ENCODE measurements at regions not wholly inside any gene's neighbourhood (a gene's known extent, or its start where the extent isn't known, plus 50 kb on each side); places are given as distances from the start of the nearest gene placed in this dataset.

DNA sequence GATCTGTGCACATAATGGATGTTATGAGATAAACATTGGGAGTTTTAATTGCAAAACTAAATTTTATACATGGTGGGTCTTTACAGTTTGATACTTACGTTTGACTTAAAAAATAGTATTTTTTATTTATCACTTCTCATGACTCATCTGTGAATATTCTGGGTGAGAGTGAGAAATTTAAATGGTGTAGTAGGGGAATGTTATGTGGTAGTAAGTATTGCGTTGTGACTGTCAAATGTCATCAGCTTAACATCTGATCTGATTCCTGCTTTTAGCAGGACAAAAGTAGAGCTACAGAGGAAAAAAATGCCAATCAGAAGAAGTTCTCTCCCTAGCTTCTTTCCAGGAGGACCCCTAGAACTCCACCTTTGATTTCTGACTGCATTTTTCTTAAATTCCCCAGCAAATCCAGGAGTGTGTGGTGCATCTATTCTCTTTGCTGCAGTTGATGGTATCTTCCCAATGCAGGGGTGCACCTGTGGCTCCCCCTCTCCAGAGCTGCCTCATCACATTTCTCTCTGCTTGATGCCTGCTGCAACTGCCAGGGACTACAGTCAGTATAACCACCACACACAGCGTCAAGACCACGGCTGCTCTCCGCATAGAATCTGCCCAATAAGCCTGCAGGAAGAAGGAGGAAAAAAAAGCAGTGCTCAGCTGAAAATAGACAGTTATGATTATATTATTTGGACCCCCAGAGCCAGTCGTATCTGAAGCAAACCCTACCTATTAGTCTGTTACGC, 151.3 kb upstream of the THUMPD2 start:
- Histone ChIP-seq H3K79me2 (ENCODE audit: control insufficient read depth in 1 of 2, insufficient read depth in 2 of 2, low read length in 2 of 2) (no peaks in the 10 kb centered on the region), H3K9me3 (ENCODE audit: insufficient read depth in 2 of 2, low read depth in 1 of 2, low read length in 1 of 2) (no peaks in the 10 kb centered on the region), H4K91ac (replicated peaks; ENCODE audit: insufficient read length, low read length) (no peak overlapping the region), H3K4me3 (ENCODE audit: extremely low read depth in 1 of 4, insufficient read depth in 2 of 4, low read depth in 3 of 4, low read length in 4 of 4) (no peak overlapping the region), H3K18ac (ENCODE audit: extremely low read depth, low read length) (no peak overlapping the region), H3K79me1 (ENCODE audit: low read depth, low read length) (no peaks in the 10 kb centered on the region), H2BK15ac (ENCODE audit: low read length) (no peak overlapping the region), H2BK12ac (ENCODE audit: low read depth, low read length) (no peak overlapping the region), H3K4me1 (replicated peaks in 1 of 4; ENCODE audit: control insufficient read depth in 3 of 4, insufficient read depth in 4 of 4, low read length in 3 of 4) (no peaks in the 10 kb centered on the region), H3K27ac (ENCODE audit: low read depth, low read length) (no peak overlapping the region), H3K9ac (replicated peaks in 1 of 4; ENCODE audit: extremely low read depth in 1 of 4, low read depth in 3 of 4, low read length in 3 of 4) (no peak overlapping the region), H3K56ac (replicated peaks; ENCODE audit: insufficient read length, low read depth, low read length) (no peak overlapping the region), H3K36me3 (ENCODE audit: control insufficient read depth in 2 of 4, insufficient read depth in 4 of 4, low read length in 3 of 4) (no peaks in the 10 kb centered on the region), H3K4me2 (ENCODE audit: insufficient read depth in 1 of 2, low read depth in 2 of 2, low read length in 2 of 2) (no peak overlapping the region), H2BK120ac (replicated peaks; ENCODE audit: low read depth, low read length) (no peak overlapping the region), H4K5ac (ENCODE audit: insufficient read length, low read depth, low read length) (no peak overlapping the region), H3K14ac (ENCODE audit: insufficient read length) (no peak overlapping the region), H3K4ac (replicated peaks; ENCODE audit: insufficient read length, low read depth, low read length) (no peak overlapping the region), H4K20me1 (replicated peaks in 1 of 2; ENCODE audit: control insufficient read depth in 1 of 2, insufficient read depth in 2 of 2, low read length in 2 of 2) (no peaks in the 10 kb centered on the region), H2BK20ac (ENCODE audit: low read length) (no peak overlapping the region), H2AK5ac (ENCODE audit: low read depth, low read length) (no peak overlapping the region), H2AFZ (ENCODE audit: low read length) (no peak overlapping the region), H2BK5ac (ENCODE audit: low read depth, low read length) (no peak overlapping the region), H4K8ac (ENCODE audit: extremely low read depth, insufficient read depth, low read length) (no peak overlapping the region), H3K27me3 (replicated peaks in 1 of 4; ENCODE audit: control insufficient read depth in 3 of 4, extremely low read depth in 1 of 4, insufficient read depth in 3 of 4, low read length in 3 of 4) (no peaks in the 10 kb centered on the region), H3K23ac (ENCODE audit: insufficient read length) (no peak overlapping the region), H3K23me2 (ENCODE audit: low read depth, low read length) (no peaks in the 10 kb centered on the region)
- ChIA-PET CTCF (ENCODE audit: partially characterized antibody) (interaction anchor here (0.9 to 1.3 kb wide), 2 partner anchors 32 to 1480 kb away, joined by 3 to 4 read pairs; no protein-coding TSS in a partner anchor), POLR2A (ENCODE audit: partially characterized antibody) (no interaction called here)
- DNase-seq (ENCODE audit: low read depth in 1 of 2, low spot score in 2 of 2): no peak
- WGBS, 2 experiments (ENCODE audit: extremely low coverage in 1 of 2, insufficient coverage in 1 of 2, insufficient read length in 1 of 2, insufficient replicate concordance in 2 of 2, low coverage in 1 of 2, low lambda C conversion rate in 2 of 2, missing lambda C conversion rate in 1 of 2): 82 to 100% methylated on average over 1 to 7 of the region's 7 CpGs
- FAIRE-seq: no peak
- no peak for TF ChIP-seq RBBP5 (IDR thresholded peaks at IDR 0.05; ENCODE audit: borderline replicate concordance, low read depth, low read length)
- TF ChIP-seq SUZ12 (IDR thresholded peaks at IDR 0.05; ENCODE audit: low read length): no peak
- TF ChIP-seq, protein P1, sequence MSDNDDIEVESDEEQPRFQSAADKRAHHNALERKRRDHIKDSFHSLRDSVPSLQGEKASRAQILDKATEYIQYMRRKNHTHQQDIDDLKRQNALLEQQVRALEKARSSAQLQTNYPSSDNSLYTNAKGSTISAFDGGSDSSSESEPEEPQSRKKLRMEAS (IDR thresholded peaks at IDR 0.05): no peak
- no peak for TF ChIP-seq ASH2L (IDR thresholded peaks at IDR 0.05; ENCODE audit: low read length)
- TF ChIP-seq FOSL1 (IDR thresholded peaks at IDR 0.05; ENCODE audit: insufficient read depth, low read depth, low read length): no peak
- TF ChIP-seq RFX5 (IDR thresholded peaks at IDR 0.05; ENCODE audit: borderline replicate concordance, low read depth, low read length): no peak
- TF ChIP-seq POLR2A (IDR thresholded peaks at IDR 0.05; ENCODE audit: control extremely low read depth in 1 of 2, low read depth in 2 of 2, low read length in 2 of 2): no peak
- TF ChIP-seq, protein P2, sequence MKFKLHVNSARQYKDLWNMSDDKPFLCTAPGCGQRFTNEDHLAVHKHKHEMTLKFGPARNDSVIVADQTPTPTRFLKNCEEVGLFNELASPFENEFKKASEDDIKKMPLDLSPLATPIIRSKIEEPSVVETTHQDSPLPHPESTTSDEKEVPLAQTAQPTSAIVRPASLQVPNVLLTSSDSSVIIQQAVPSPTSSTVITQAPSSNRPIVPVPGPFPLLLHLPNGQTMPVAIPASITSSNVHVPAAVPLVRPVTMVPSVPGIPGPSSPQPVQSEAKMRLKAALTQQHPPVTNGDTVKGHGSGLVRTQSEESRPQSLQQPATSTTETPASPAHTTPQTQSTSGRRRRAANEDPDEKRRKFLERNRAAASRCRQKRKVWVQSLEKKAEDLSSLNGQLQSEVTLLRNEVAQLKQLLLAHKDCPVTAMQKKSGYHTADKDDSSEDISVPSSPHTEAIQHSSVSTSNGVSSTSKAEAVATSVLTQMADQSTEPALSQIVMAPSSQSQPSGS (IDR thresholded peaks at IDR 0.05; ENCODE audit: low read length): no peak
- TF ChIP-seq, protein P3, sequence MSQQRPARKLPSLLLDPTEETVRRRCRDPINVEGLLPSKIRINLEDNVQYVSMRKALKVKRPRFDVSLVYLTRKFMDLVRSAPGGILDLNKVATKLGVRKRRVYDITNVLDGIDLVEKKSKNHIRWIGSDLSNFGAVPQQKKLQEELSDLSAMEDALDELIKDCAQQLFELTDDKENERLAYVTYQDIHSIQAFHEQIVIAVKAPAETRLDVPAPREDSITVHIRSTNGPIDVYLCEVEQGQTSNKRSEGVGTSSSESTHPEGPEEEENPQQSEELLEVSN (IDR thresholded peaks at IDR 0.05): no peak
- TF ChIP-seq JUN (IDR thresholded peaks at IDR 0.05; ENCODE audit: low read depth, low read length): no peak
- no peak for TF ChIP-seq SP4 (IDR thresholded peaks at IDR 0.05; ENCODE audit: low read length)

Measured in H1 (cell line).